Left ventricle myocardium inferior (tissue), 1 donor: ENCODE measurements at regions not wholly inside any gene's neighbourhood (a gene's known extent, or its start where the extent isn't known, plus 50 kb on each side); places are given as distances from the start of the nearest gene placed in this dataset.

ENCODE experiments used
- DNase-seq: peaks from one replicate; pipeline ENCODE4 v3.0.0-alpha.2; 2020
- H3K27ac ChIP-seq: fragments of 200-600 bp; replicated peaks from 2 replicates; pipeline ENCODE4 v1.8.0; 2021
- H3K27me3 ChIP-seq: fragments of 200-600 bp; 2 replicates; pipeline ENCODE4 v1.8.0; 2021; ENCODE audit warnings: low read depth
- H3K36me3 ChIP-seq: fragments of 200-600 bp; 2 replicates; pipeline ENCODE4 v1.8.0; 2021
- H3K4me1 ChIP-seq: fragments of 200-600 bp; 2 replicates; pipeline ENCODE4 v1.8.0; 2021
- H3K4me3 ChIP-seq: fragments of 200-600 bp; 2 replicates; pipeline ENCODE4 v1.8.0; 2021; ENCODE audit warnings: mild to moderate bottlenecking, moderate library complexity
- H3K9me3 ChIP-seq: fragments of 200-600 bp; replicated peaks from 2 replicates; pipeline ENCODE4 v1.8.0; 2021
- intact Hi-C: fragments of 100-400 bp; cut with micrococcal nuclease; formaldehyde crosslinking; loops from one replicate; pipeline ENCODE4 v1.11.0; 2022
- TF ChIP-seq, protein P1 (sequence below): fragments of 200-600 bp; IDR thresholded peaks from 2 replicates; pipeline ENCODE4 v1.8.0; 2021; ENCODE audit warnings: antibody characterized with exemption, mild to moderate bottlenecking, borderline replicate concordance
- donor health status: DM: no; HTN: yes; CAD: no; lungs with severe emphysema.

GRCh38 chr1:177793900-177794299 is 176.0 kb downstream of the SEC16B start:
- no peaks in the 10 kb centered on the region for H3K4me1 ChIP-seq
- no peak overlapping the region for H3K4me3 ChIP-seq
- TF ChIP-seq, protein P1, sequence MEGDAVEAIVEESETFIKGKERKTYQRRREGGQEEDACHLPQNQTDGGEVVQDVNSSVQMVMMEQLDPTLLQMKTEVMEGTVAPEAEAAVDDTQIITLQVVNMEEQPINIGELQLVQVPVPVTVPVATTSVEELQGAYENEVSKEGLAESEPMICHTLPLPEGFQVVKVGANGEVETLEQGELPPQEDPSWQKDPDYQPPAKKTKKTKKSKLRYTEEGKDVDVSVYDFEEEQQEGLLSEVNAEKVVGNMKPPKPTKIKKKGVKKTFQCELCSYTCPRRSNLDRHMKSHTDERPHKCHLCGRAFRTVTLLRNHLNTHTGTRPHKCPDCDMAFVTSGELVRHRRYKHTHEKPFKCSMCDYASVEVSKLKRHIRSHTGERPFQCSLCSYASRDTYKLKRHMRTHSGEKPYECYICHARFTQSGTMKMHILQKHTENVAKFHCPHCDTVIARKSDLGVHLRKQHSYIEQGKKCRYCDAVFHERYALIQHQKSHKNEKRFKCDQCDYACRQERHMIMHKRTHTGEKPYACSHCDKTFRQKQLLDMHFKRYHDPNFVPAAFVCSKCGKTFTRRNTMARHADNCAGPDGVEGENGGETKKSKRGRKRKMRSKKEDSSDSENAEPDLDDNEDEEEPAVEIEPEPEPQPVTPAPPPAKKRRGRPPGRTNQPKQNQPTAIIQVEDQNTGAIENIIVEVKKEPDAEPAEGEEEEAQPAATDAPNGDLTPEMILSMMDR = no peak
- DNase-seq = no peak
- H3K36me3 ChIP-seq = no peaks in the 10 kb centered on the region
- H3K27ac ChIP-seq = no peak overlapping the region
- H3K9me3 ChIP-seq = no peaks in the 10 kb centered on the region
- intact Hi-C loops = no loop called here
- H3K27me3 ChIP-seq = peaks cover 75% of the 10 kb centered on the region

DNA sequence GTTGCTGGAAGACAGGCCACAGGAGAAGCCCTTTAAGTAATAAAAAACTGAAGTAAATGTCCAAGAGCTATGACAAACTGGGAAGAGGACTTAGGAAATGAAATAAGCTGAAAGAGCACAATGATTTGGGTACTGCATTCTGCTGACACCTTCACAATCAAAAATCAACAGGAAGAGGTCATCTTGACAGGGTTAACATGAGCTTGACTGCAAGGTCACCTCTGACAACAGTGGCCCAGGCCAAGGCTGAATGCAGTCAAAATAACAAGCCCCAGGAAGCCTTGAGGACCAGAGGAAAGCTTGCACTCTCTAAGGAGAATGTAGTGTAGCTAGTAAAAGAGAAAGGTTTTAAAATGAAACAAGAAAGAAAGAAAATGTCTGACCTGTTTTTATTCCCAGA is 179.3 kb downstream of the SEC16B start:
- Histone ChIP-seq H3K27ac (no peak overlapping the region), H3K9me3 (no peaks in the 10 kb centered on the region), H3K4me3 (no peak overlapping the region), H3K27me3 (peaks cover 75% of the 10 kb centered on the region), H3K4me1 (no peaks in the 10 kb centered on the region), H3K36me3 (no peaks in the 10 kb centered on the region)
- TF ChIP-seq, protein P1 = no peak
- intact Hi-C loops = no loop called here
- no peak for DNase-seq

DNA sequence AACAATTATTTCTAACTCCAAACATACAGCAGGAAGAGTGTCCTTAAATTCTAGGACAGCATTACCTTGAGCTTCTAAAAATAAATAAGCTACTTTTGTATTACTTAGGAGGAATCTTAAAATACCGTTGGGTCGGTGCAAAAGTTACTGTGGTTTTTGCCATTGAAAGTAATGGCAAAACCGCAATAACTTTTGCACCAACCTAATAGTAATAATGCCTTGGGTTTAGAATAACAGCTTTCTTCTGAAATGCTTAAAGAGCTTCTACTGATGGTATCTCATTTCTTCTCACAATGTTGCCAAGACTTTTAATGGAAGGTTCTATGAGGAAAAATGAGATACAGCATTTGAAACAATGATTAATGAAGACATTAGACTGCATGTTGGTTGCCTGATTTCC is 179.9 kb downstream of the SEC16B start:
- H3K4me1 ChIP-seq = no peaks in the 10 kb centered on the region
- no peaks in the 10 kb centered on the region for H3K36me3 ChIP-seq
- intact Hi-C loops = no loop called here
- H3K27ac ChIP-seq = no peak overlapping the region
- DNase-seq = no peak
- peaks cover 81% of the 10 kb centered on the region for H3K27me3 ChIP-seq
- TF ChIP-seq, protein P1 = no peak
- no peaks in the 10 kb centered on the region for H3K9me3 ChIP-seq
- H3K4me3 ChIP-seq = no peak overlapping the region

GRCh38 chr1:177786176-177786745 is 183.6 kb downstream of the SEC16B start:
- Histone ChIP-seq H3K27ac (no peak overlapping the region), H3K36me3 (no peaks in the 10 kb centered on the region), H3K4me1 (no peaks in the 10 kb centered on the region), H3K4me3 (no peak overlapping the region), H3K9me3 (no peaks in the 10 kb centered on the region), H3K27me3 (peaks cover 88% of the 10 kb centered on the region)
- TF ChIP-seq, protein P1 = no peak
- no peak for DNase-seq
- intact Hi-C loops = no loop called here

- TF ChIP-seq, protein P1 = no peak
- intact Hi-C loops = no loop called here
- Histone ChIP-seq H3K27me3 (peaks cover 97% of the 10 kb centered on the region), H3K4me3 (no peak overlapping the region), H3K36me3 (no peaks in the 10 kb centered on the region), H3K4me1 (no peaks in the 10 kb centered on the region), H3K9me3 (no peaks in the 10 kb centered on the region), H3K27ac (no peak overlapping the region)
- no peak for DNase-seq
Observed at GRCh38 chr1:177784936-177785335, 184.9 kb downstream of the SEC16B start.
